HUES64 (cell line): ENCODE measurements at regions not wholly inside any gene's neighbourhood (a gene's known extent, or its start where the extent isn't known, plus 50 kb on each side); places are given as distances from the start of the nearest gene placed in this dataset.
"Not testable (repeated sequence)": the region's sequence is repeated elsewhere in the genome, so short reads cannot be mapped to it uniquely, and the experiment has no call there.

ENCODE experiments used
- H3K27ac ChIP-seq: 2 replicates; pipeline ENCODE4 v1.7.0; 2013; ENCODE audit warnings: low read depth, low read length, inconsistent platforms
- H3K27me3 ChIP-seq: 2 replicates; pipeline ENCODE4 v1.6.1; 2013; ENCODE audit warnings: mild to moderate bottlenecking, low read length; ENCODE audit not compliant: insufficient read depth
- H3K36me3 ChIP-seq: 2 replicates; pipeline ENCODE4 v1.6.1; 2013; ENCODE audit warnings: mild to moderate bottlenecking, low read length; ENCODE audit not compliant: insufficient read depth
- H3K4me1 ChIP-seq: 2 replicates; pipeline ENCODE4 v1.6.1; 2013; ENCODE audit warnings: mild to moderate bottlenecking, low read length, moderate library complexity; ENCODE audit not compliant: insufficient read depth
- H3K4me3 ChIP-seq: 2 replicates; pipeline ENCODE4 v1.5.1; 2013; ENCODE audit warnings: mild to moderate bottlenecking, low read length, moderate library complexity
- H3K9ac ChIP-seq: 2 replicates; pipeline ENCODE4 v1.6.1; 2013; ENCODE audit warnings: mild to moderate bottlenecking, low read depth, low read length
- H3K9me3 ChIP-seq: 2 replicates; pipeline ENCODE4 v1.6.1; 2013; ENCODE audit warnings: low read depth, low read length; ENCODE audit not compliant: insufficient read depth
- WGBS: fragments of 150-250, 120-280 bp; methylation state at CpG from one replicate; pipeline ENCODE4 v1.1.7; 2013; ENCODE audit warnings: missing lambda C conversion rate; 5-methylcytosine and 5-hydroxymethylcytosine counted together

DNA sequence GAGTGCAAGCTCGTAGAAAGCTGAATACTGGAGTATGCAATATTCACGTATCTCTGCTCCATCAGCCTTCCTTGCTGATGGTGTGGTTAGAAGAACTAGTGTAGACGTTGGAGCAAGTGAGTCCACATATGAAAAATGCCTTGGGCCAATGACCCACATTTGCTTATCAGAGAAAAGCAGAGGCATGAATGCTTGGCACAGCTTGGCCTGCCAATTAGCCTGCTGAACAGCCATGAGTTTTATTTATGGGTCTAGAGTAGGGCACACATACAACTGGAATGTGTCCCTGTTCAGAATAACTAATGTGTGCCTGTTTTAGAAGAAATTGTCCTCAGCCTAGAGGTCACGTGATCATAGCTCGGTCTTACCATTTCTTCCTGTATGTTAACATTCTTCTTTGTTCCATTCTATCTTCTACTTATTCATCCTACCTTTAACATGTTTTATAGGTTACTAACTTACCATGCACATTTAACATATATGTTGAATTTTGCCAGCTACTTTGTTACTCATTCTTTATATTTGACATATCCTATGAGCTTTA lies 432.7 kb upstream of the AADAT start:
- H3K27me3 ChIP-seq: no peaks in the 10 kb centered on the region
- no peak overlapping the region for H3K9ac ChIP-seq
- H3K4me1 ChIP-seq: no peaks in the 10 kb centered on the region
- H3K36me3 ChIP-seq: no peaks in the 10 kb centered on the region
- H3K4me3 ChIP-seq: no peak overlapping the region
- peaks cover 3% of the 10 kb centered on the region; the same call in 1 of the 2 replicates for H3K9me3 ChIP-seq
- 96% methylated on average over 5 of the region's 5 CpGs for WGBS
- no peak overlapping the region for H3K27ac ChIP-seq

DNA sequence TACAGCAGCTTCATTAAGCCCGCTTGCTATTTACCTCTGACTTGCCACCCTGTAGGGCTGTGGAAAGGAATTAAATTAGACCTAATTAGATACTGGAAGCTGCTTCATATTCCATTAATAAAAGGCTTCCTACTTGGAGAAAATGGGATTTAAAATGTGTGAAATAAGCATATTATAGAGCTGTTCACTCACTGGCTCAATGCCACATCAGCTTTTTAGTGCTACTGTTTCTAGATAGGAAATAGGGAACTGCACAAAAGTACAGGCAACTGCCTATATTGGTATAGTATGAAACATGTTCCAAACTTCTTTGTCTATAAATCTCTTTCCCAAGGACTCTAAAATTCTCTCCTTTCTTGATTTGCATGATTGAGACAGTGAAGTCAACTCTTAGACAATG lies 407.9 kb upstream of the AADAT start:
- no CpG with 5 or more reads among the region's 1 CpG for WGBS
- Histone ChIP-seq H3K36me3 (no peaks in the 10 kb centered on the region), H3K9ac (no peak overlapping the region), H3K27me3 (no peaks in the 10 kb centered on the region), H3K9me3 (no peaks in the 10 kb centered on the region), H3K4me1 (no peaks in the 10 kb centered on the region), H3K27ac (no peak overlapping the region), H3K4me3 (no peak overlapping the region)

DNA sequence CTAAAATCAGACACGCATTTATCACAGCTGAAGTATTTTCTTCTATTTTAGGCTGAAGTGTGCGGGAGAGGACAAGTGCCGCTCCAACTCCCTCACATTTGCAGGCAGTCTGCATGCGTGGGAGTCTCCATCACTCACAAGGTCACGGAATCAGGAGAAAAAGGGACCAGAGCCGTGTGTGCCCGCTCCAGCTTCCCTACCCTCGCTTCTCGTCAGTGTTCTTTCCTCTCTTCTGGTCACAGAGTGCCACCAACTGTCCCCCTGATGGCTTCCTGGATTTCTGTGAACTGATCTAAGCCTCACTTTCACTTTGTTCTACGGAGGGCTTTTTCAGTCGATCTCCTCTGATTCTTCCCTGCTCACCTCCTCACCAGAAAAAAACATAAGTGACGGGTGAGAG lies 407.4 kb upstream of the AADAT start:
- Histone ChIP-seq H3K4me3 (no peak overlapping the region), H3K4me1 (no peaks in the 10 kb centered on the region), H3K36me3 (no peaks in the 10 kb centered on the region), H3K27ac (no peak overlapping the region), H3K9me3 (no peaks in the 10 kb centered on the region), H3K27me3 (no peaks in the 10 kb centered on the region), H3K9ac (no peak overlapping the region)
- 92% methylated on average over 12 of the region's 12 CpGs for WGBS

DNA sequence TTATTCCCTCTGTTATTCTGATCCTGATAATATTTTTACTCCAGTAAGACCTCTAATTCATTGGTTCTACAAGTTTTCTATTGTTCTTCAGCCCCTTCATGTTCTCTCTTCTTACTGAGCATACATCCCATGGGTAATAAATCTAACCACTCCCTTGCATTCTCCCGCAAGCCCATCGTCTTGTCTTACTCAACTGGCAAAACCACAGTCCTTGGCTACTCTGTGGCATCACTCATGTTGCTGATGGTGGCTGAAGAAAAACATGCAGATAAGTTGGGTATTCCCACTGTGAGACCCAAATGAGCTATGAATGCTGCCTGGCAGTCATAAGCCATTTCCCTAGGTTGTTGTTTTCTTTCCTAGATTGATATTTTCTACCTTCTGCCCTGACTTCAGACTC lies 402.2 kb upstream of the AADAT start:
- Histone ChIP-seq H3K27ac (no peak overlapping the region), H3K4me3 (no peak overlapping the region), H3K9me3 (no peaks in the 10 kb centered on the region), H3K4me1 (no peaks in the 10 kb centered on the region), H3K36me3 (no peaks in the 10 kb centered on the region), H3K27me3 (no peaks in the 10 kb centered on the region), H3K9ac (no peak overlapping the region)
- WGBS: 50% methylated on average over 2 of the region's 2 CpGs

- H3K27ac ChIP-seq: no peak overlapping the region
- H3K36me3 ChIP-seq: no peaks in the 10 kb centered on the region
- WGBS: 92% methylated on average over 2 of the region's 2 CpGs
- no peak overlapping the region for H3K4me3 ChIP-seq
- H3K9me3 ChIP-seq: no peaks in the 10 kb centered on the region
- no peaks in the 10 kb centered on the region for H3K27me3 ChIP-seq
- no peaks in the 10 kb centered on the region for H3K4me1 ChIP-seq
- H3K9ac ChIP-seq: no peak overlapping the region
Observed at GRCh38 chr4:170476351-170476750, 386.6 kb upstream of the AADAT start.

- no peak overlapping the region for H3K4me3 ChIP-seq
- no peaks in the 10 kb centered on the region for H3K36me3 ChIP-seq
- WGBS: 91% methylated on average over 5 of the region's 5 CpGs
- H3K27ac ChIP-seq: no peak overlapping the region
- no peaks in the 10 kb centered on the region for H3K4me1 ChIP-seq
- H3K9ac ChIP-seq: no peak overlapping the region
- no peaks in the 10 kb centered on the region for H3K27me3 ChIP-seq
- H3K9me3 ChIP-seq: no peaks in the 10 kb centered on the region
Observed at GRCh38 chr4:170465429-170465828, 375.7 kb upstream of the AADAT start.

DNA sequence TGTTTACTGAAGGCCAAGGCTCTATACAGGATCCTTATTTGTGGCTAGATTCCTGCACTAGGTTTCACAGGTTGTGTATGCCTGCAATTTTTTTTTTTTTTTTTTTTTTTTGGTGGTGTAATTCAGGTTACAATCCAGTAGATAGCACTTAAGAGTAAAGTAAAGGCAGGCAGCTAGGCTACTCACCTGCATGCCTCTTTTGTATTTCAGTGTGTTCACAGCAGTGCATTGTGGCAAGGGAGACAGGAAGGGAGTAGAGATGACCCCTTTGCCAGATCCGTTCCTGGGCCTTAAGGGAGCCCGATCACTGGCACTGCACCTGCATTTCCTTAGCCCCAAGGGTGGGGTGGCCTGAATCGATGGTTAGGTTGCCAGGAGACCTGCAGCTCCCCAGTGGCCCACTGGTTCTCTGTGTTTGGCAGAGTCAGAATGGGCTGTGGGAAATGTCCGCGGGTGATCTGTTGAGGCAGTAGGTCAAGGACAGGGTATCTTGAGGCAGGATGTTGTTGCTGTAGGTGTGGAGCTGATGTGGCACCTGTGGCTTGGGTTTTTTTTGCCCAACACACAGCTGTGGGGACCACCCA lies 374.9 kb upstream of the AADAT start:
- no peaks in the 10 kb centered on the region for H3K36me3 ChIP-seq
- no peak overlapping the region for H3K9ac ChIP-seq
- no peak overlapping the region for H3K27ac ChIP-seq
- no peaks in the 10 kb centered on the region for H3K9me3 ChIP-seq
- H3K4me3 ChIP-seq: no peak overlapping the region
- no peaks in the 10 kb centered on the region for H3K4me1 ChIP-seq
- WGBS: 96% methylated on average over 5 of the region's 5 CpGs
- H3K27me3 ChIP-seq: no peaks in the 10 kb centered on the region

DNA sequence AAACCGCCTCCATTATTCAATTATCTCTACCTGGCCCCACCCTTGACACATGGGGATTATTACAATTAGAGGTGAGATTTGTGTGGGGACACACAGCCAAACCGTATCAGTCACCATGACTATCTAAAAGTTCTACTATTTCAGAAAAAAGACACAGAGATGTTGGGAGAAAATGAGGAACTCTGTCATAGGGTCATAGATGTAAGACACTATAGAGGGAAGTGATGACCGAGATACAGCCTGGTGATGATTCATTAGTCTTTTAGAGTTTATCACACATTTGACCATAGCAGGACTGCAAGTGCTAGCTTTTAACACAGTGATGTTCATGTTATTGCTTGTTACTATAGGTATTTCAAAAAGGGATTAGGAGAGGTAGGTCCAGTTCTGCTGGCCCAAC lies 357.0 kb upstream of the AADAT start:
- Histone ChIP-seq H3K36me3 (no peaks in the 10 kb centered on the region), H3K4me1 (peaks cover 1% of the 10 kb centered on the region; the same call in 1 of the 2 replicates), H3K9me3 (no peaks in the 10 kb centered on the region), H3K27me3 (no peaks in the 10 kb centered on the region), H3K4me3 (no peak overlapping the region), H3K9ac (no peak overlapping the region), H3K27ac (no peak overlapping the region)
- WGBS: 100% methylated on average over 1 of the region's 3 CpGs

GRCh38 chr4:170441146-170441545 lies 351.4 kb upstream of the AADAT start:
- not testable (repeated sequence) for H3K27me3 ChIP-seq, H3K4me1 ChIP-seq
- 81% methylated on average over 2 of the region's 2 CpGs for WGBS

DNA sequence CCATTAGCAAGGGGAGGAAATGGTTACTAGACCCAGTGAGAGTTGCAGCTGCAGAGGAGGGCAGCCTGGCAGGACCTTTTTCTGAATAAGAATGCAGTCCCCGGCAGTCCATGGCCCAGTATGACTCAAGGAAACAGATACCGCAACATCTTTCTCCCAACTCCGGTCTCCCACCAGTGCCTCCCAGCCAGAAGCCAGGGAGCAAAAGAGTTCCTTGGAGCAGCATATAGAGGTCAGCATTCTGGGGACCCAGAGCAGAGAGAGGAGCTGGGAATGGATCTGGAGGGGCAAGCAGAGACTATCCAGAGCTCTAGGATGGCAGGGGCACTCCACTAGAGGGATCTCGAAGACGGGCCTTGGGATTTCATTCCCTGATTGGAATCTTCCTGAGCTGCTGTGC lies 339.2 kb upstream of the AADAT start:
- 80% methylated on average over 5 of the region's 5 CpGs for WGBS
- Histone ChIP-seq H3K27ac (no peak overlapping the region), H3K4me3 (no peak overlapping the region), H3K9ac (no peak overlapping the region), H3K27me3 (no peaks in the 10 kb centered on the region), H3K36me3 (no peaks in the 10 kb centered on the region), H3K9me3 (no peaks in the 10 kb centered on the region), H3K4me1 (0 out of 2 replicates have a peak, but pooled peaks cover 5% of the 10 kb centered on the region)

More at GRCh38 chr4:170441146-170441545, 351.4 kb upstream of the AADAT start:
- H3K9me3 ChIP-seq, H3K9ac ChIP-seq, H3K4me3 ChIP-seq, H3K36me3 ChIP-seq, H3K27ac ChIP-seq: not testable (repeated sequence)

DNA sequence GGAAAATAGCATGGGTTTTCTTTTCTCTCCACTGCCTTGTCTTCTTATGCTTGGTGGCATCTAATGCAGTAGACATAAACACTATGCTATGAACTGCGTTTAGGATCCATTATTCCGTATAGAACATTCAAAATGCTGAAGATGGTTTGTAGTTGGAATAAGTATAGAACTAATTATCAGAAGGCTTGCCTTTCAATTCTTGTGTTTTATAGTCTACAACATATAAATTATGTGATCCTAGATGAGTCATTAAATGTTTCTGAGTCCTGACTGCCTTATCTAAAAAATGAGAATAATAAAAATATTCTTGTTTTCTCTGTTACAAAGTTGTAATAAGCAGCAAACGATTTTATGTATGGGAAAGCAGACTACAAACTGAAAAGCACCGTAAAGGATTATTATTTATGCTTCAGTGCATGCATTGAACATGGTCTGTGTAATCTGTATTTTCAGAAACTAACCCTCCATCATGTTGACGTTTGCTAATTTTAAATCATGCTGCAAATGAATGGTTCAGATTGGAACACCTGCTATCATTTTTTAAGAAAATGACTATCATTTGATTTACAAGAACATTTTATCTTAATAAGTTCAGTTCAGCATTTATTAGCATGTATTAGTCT lies 335.9 kb upstream of the AADAT start:
- Histone ChIP-seq H3K4me3 (no peak overlapping the region), H3K27me3 (no peaks in the 10 kb centered on the region), H3K4me1 (0 out of 2 replicates have a peak, but pooled peaks cover 5% of the 10 kb centered on the region), H3K9me3 (no peaks in the 10 kb centered on the region), H3K9ac (no peak overlapping the region), H3K27ac (no peak overlapping the region), H3K36me3 (no peaks in the 10 kb centered on the region)
- 95% methylated on average over 5 of the region's 5 CpGs for WGBS
